Caco-2 (cell line): ENCODE measurements at regions not wholly inside any gene's neighbourhood (a gene's known extent, or its start where the extent isn't known, plus 50 kb on each side); places are given as distances from the start of the nearest gene placed in this dataset.

Experiments used
- BruUV-seq: library from RNA; stranded (reverse); fragments of 400-500 nt; replicated peaks from 2 replicates; lab custom pipeline; 2021; lab: Mats Ljungman, UMichigan
- CTCF ChIA-PET: fragments of 300-600 bp; sonication (Branson Sonifier 250); formaldehyde crosslinking; loops from one replicate; lab custom pipeline; 2022; ENCODE audit warnings: antibody characterized with exemption; lab: Charles Lee
- POLR2A ChIA-PET: fragments of 300-600 bp; sonication (Branson Sonifier 250); formaldehyde crosslinking; loops from one replicate; lab custom pipeline; 2022; ENCODE audit warnings: antibody characterized with exemption; lab: Charles Lee
- DNase-seq, 2 experiments: peaks; one replicate each; pipeline versions ENCODE4 v3.0.0 to v3.0.0-alpha.2; 2020 to 2022
- H3K27me3 ChIP-seq: replicated peaks from 2 replicates; pipeline ENCODE4 v1.6.0; 2011; ENCODE audit warnings: low read length; ENCODE audit not compliant: control insufficient read depth, insufficient read depth
- H3K36me3 ChIP-seq: 2 replicates; pipeline ENCODE4 v1.5.1; 2011; ENCODE audit warnings: low read length; ENCODE audit not compliant: control insufficient read depth, insufficient read depth
- H3K4me1 ChIP-seq: fragments of 250-450 bp; sonication (Bioruptor Pico); 2 replicates; pipeline ENCODE4 v1.5.1; 2020; ENCODE audit warnings: mild to moderate bottlenecking
- H3K4me3 ChIP-seq: 2 replicates; pipeline ENCODE4 v1.5.1; 2011; ENCODE audit warnings: low read depth, mild to moderate bottlenecking, control low read depth, low read length
- H3K9me3 ChIP-seq: fragments of 250-450 bp; sonication (Bioruptor Pico); 2 replicates; pipeline ENCODE4 v1.5.1; 2020; ENCODE audit warnings: mild to moderate bottlenecking, moderate library complexity
- H3K27ac Mint-ChIP-seq: one replicate; pipeline ENCODE4 v1.8.0; 2022; ENCODE audit warnings: mixed read lengths; ENCODE audit not compliant: unreplicated experiment
- H3K27me3 Mint-ChIP-seq: one replicate; pipeline ENCODE4 v1.8.0; 2022; ENCODE audit warnings: mixed read lengths; ENCODE audit not compliant: insufficient read depth, unreplicated experiment
- H3K36me3 Mint-ChIP-seq: one replicate; pipeline ENCODE4 v1.8.0; 2022; ENCODE audit warnings: mild to moderate bottlenecking, mixed read lengths; ENCODE audit not compliant: insufficient read depth, unreplicated experiment
- H3K4me1 Mint-ChIP-seq: one replicate; pipeline ENCODE4 v1.8.0; 2022; ENCODE audit warnings: low read depth, mixed read lengths; ENCODE audit not compliant: unreplicated experiment
- H3K4me3 Mint-ChIP-seq: one replicate; pipeline ENCODE4 v1.8.0; 2022; ENCODE audit warnings: mild to moderate bottlenecking, moderate library complexity, mixed read lengths; ENCODE audit not compliant: unreplicated experiment
- H3K9me3 Mint-ChIP-seq: one replicate; pipeline ENCODE4 v1.8.0; 2022; ENCODE audit warnings: mixed read lengths; ENCODE audit not compliant: unreplicated experiment
- CTCF ChIP-seq, 2 experiments: fragments of 200-600 bp in 1 of 2; IDR thresholded peaks; 1 replicate in 1 of 2; 2 replicates in 1 of 2; pipeline versions ENCODE4 v1.5.1 to v1.8.0; 2011 to 2022; ENCODE audit warnings: antibody characterized with exemption in 1 of 2, control low read depth in 1 of 2, inconsistent platforms in 1 of 2, low read depth in 1 of 2, low read length in 1 of 2, mild to moderate bottlenecking in 1 of 2, moderate library complexity in 1 of 2; ENCODE audit not compliant: insufficient read depth in 1 of 2, severe bottlenecking in 1 of 2, unreplicated experiment in 1 of 2
- intact Hi-C: fragments of 100-400 bp; cut with micrococcal nuclease; formaldehyde crosslinking; loops from one replicate; pipeline ENCODE4 v1.10.0; 2022; ENCODE audit not compliant: unreplicated experiment

GRCh38 chr18:70413455-70413854 lies 124.6 kb downstream of the SOCS6 start:
- no peaks in the 10 kb centered on the region for H3K4me1 ChIP-seq
- H3K27me3 ChIP-seq, result no peaks in the 10 kb centered on the region
- no peak overlapping the region for H3K4me3 Mint-ChIP-seq
- no peaks in the 10 kb centered on the region for H3K36me3 Mint-ChIP-seq
- peaks cover 7% of the 10 kb centered on the region for H3K4me1 Mint-ChIP-seq
- H3K4me3 ChIP-seq, result no peak overlapping the region
- no peaks in the 10 kb centered on the region for H3K36me3 ChIP-seq
- CTCF ChIA-PET, result no interaction called here
- intact Hi-C loops, result no loop called here
- H3K9me3 ChIP-seq, result no peaks in the 10 kb centered on the region
- DNase-seq, result no peak
- no peak overlapping the region for H3K27ac Mint-ChIP-seq
- no peaks in the 10 kb centered on the region for H3K9me3 Mint-ChIP-seq
- no peak for TF ChIP-seq CTCF (IDR thresholded peaks at IDR 0.05; ENCODE audit: insufficient read depth in 1 of 2, low read depth in 1 of 2, low read length in 1 of 2, severe bottlenecking in 1 of 2, unreplicated experiment in 1 of 2)
- POLR2A ChIA-PET, result no interaction called here
- BruUV-seq, result no TSS peak
- no peaks in the 10 kb centered on the region for H3K27me3 Mint-ChIP-seq

DNA sequence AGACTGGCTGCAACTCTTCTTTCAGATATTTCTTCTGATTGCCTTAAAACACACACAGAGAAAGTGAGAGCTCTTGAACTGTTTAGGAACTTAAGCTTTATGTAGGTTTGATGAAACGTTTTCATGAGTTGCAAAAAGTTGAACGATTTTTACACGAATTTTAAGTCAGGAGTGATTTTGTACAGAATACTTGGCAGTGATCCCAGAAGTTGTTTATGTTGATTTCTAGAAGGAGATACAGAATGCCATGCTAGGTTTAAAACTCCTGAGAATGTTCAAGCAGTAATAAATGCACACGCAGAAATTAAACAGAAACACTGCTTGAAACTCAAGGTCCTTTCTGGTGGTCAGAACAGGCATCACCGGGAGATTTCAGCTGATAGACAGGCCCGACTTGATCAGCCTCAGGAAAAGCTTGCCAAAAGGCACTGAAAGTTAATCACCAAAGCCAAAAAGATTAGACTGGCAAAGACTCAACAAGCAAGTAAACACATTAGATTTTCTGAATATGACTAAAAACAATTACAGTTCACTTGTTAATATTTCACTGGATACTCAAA lies 123.1 kb downstream of the SOCS6 start:
- Histone ChIP-seq H3K36me3 (no peaks in the 10 kb centered on the region), H3K4me1 (no peaks in the 10 kb centered on the region), H3K27me3 (no peaks in the 10 kb centered on the region), H3K9me3 (no peaks in the 10 kb centered on the region), H3K4me3 (no peak overlapping the region)
- no peak overlapping the region for H3K27ac Mint-ChIP-seq
- ChIA-PET CTCF (no interaction called here), POLR2A (no interaction called here)
- H3K27me3 Mint-ChIP-seq, result no peaks in the 10 kb centered on the region
- peaks cover 6% of the 10 kb centered on the region for H3K4me1 Mint-ChIP-seq
- H3K9me3 Mint-ChIP-seq, result no peaks in the 10 kb centered on the region
- no peak overlapping the region for H3K4me3 Mint-ChIP-seq
- DNase-seq, result no peak
- no peaks in the 10 kb centered on the region for H3K36me3 Mint-ChIP-seq
- TF ChIP-seq CTCF (IDR thresholded peaks at IDR 0.05; ENCODE audit: insufficient read depth in 1 of 2, low read depth in 1 of 2, low read length in 1 of 2, severe bottlenecking in 1 of 2, unreplicated experiment in 1 of 2), result no peak
- no TSS peak for BruUV-seq
- intact Hi-C loops, result no loop called here

GRCh38 chr18:70411307-70411706 lies 122.5 kb downstream of the SOCS6 start:
- H3K27me3 ChIP-seq, result no peaks in the 10 kb centered on the region
- H3K36me3 ChIP-seq, result no peaks in the 10 kb centered on the region
- TF ChIP-seq CTCF (IDR thresholded peaks at IDR 0.05; ENCODE audit: insufficient read depth in 1 of 2, low read depth in 1 of 2, low read length in 1 of 2, severe bottlenecking in 1 of 2, unreplicated experiment in 1 of 2), result no peak
- intact Hi-C loops, result no loop called here
- Mint-ChIP-seq H3K4me1 (peaks cover 6% of the 10 kb centered on the region), H3K9me3 (no peaks in the 10 kb centered on the region), H3K36me3 (no peaks in the 10 kb centered on the region), H3K4me3 (no peak overlapping the region), H3K27ac (no peak overlapping the region), H3K27me3 (no peaks in the 10 kb centered on the region)
- POLR2A ChIA-PET, result no interaction called here
- no peaks in the 10 kb centered on the region for H3K4me1 ChIP-seq
- no peak for DNase-seq
- no peaks in the 10 kb centered on the region for H3K9me3 ChIP-seq
- no TSS peak for BruUV-seq
- CTCF ChIA-PET, result no interaction called here
- H3K4me3 ChIP-seq, result no peak overlapping the region
